Brain microvascular endothelial cell (primary cell): ENCODE measurements at regions not wholly inside any gene's neighbourhood (a gene's known extent, or its start where the extent isn't known, plus 50 kb on each side); places are given as distances from the start of the nearest gene placed in this dataset.
A peak's percentile ranks its signal among the peaks of the same experiment; 100 is the strongest.

ENCODE experiments used
- DNase-seq: peaks from one replicate; pipeline ENCODE4 v3.0.0-alpha.2; 2020
- H3K27ac ChIP-seq: fragments of 250-450 bp; sonication (Bioruptor Pico); 2 replicates; pipeline ENCODE4 v1.5.1; 2020; ENCODE audit warnings: mild to moderate bottlenecking, moderate library complexity
- H3K27me3 ChIP-seq: fragments of 250-450 bp; sonication (Bioruptor Pico); replicated peaks from 2 replicates; pipeline ENCODE4 v1.5.1; 2020; ENCODE audit warnings: mild to moderate bottlenecking
- H3K36me3 ChIP-seq: fragments of 250-450 bp; sonication (Bioruptor Pico); replicated peaks from 2 replicates; pipeline ENCODE4 v1.5.1; 2020; ENCODE audit warnings: mild to moderate bottlenecking
- H3K4me3 ChIP-seq: 2 replicates; pipeline ENCODE4 v1.5.1; 2011; ENCODE audit warnings: low read depth, mild to moderate bottlenecking, control low read depth, low read length, moderate library complexity
- in situ Hi-C: cut with HindIII; loops from 2 replicates; pipeline ENCODE4 v1.10.0; 2017; ENCODE audit warnings: low sequenced_read_pairs, low pct_ligation_motif_present
- TF ChIP-seq, protein P1 (sequence below): IDR thresholded peaks from 2 replicates; pipeline ENCODE4 v1.5.1; 2011; ENCODE audit warnings: low read depth, mild to moderate bottlenecking, moderate library complexity, low read length, control low read depth, inconsistent platforms; ENCODE audit errors: missing control alignments

- Histone ChIP-seq H3K27me3 (no peaks in the 10 kb centered on the region), H3K36me3 (no peaks in the 10 kb centered on the region), H3K27ac (no peak overlapping the region), H3K4me3 (no peak overlapping the region)
- TF ChIP-seq, protein P1, sequence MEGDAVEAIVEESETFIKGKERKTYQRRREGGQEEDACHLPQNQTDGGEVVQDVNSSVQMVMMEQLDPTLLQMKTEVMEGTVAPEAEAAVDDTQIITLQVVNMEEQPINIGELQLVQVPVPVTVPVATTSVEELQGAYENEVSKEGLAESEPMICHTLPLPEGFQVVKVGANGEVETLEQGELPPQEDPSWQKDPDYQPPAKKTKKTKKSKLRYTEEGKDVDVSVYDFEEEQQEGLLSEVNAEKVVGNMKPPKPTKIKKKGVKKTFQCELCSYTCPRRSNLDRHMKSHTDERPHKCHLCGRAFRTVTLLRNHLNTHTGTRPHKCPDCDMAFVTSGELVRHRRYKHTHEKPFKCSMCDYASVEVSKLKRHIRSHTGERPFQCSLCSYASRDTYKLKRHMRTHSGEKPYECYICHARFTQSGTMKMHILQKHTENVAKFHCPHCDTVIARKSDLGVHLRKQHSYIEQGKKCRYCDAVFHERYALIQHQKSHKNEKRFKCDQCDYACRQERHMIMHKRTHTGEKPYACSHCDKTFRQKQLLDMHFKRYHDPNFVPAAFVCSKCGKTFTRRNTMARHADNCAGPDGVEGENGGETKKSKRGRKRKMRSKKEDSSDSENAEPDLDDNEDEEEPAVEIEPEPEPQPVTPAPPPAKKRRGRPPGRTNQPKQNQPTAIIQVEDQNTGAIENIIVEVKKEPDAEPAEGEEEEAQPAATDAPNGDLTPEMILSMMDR, result no peak
- in situ Hi-C loops, result no loop called here
- no peak for DNase-seq
Observed at GRCh38 chr16:65509172-65509571, 387.3 kb upstream of the CDH11 start.

DNA sequence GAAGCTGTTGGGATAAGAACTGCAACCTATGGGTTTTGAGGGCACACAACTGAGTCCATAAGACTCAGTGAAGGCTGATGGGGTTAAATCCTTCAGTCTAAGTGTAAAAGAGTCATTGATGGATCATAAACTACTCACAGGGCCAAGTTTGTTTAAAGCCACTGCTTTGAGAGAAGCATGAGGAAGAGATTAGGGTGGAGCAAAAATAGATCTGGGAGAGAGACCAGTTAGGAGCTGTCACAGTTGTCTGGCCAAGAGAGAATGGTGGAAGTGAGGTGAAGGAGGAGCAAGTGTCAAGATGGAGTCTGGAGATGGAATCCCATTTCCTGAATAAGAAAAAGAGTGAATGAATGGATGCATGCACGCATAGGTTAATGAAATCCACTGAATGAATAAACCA, 379.1 kb upstream of the CDH11 start:
- no peaks in the 10 kb centered on the region for H3K27me3 ChIP-seq
- H3K36me3 ChIP-seq, result no peaks in the 10 kb centered on the region
- TF ChIP-seq, protein P1, result no peak
- no peak for DNase-seq
- in situ Hi-C loops, result no loop called here
- no peak overlapping the region for H3K27ac ChIP-seq
- H3K4me3 ChIP-seq, result no peak overlapping the region

GRCh38 chr16:65500007-65500406, 378.1 kb upstream of the CDH11 start:
- Histone ChIP-seq H3K36me3 (no peaks in the 10 kb centered on the region), H3K4me3 (no peak overlapping the region), H3K27ac (no peak overlapping the region), H3K27me3 (no peaks in the 10 kb centered on the region)
- TF ChIP-seq, protein P1, result no peak
- no peak for DNase-seq
- in situ Hi-C loops, result no loop called here

- TF ChIP-seq, protein P1, result no peak
- no peaks in the 10 kb centered on the region for H3K27me3 ChIP-seq
- DNase-seq, result no peak
- H3K27ac ChIP-seq, result no peak overlapping the region
- no peak overlapping the region for H3K4me3 ChIP-seq
- H3K36me3 ChIP-seq, result no peaks in the 10 kb centered on the region
- in situ Hi-C loops, result no loop called here
Observed at GRCh38 chr16:65499566-65499965, 377.7 kb upstream of the CDH11 start.

GRCh38 chr16:65497571-65497970, 375.7 kb upstream of the CDH11 start:
- Histone ChIP-seq H3K27me3 (no peaks in the 10 kb centered on the region), H3K27ac (no peak overlapping the region), H3K36me3 (no peaks in the 10 kb centered on the region), H3K4me3 (no peak overlapping the region)
- TF ChIP-seq, protein P1, result no peak
- in situ Hi-C loops, result no loop called here
- DNase-seq, result peak; percentile 73

- Histone ChIP-seq H3K4me3 (no peak overlapping the region), H3K36me3 (no peaks in the 10 kb centered on the region), H3K27ac (no peak overlapping the region), H3K27me3 (no peaks in the 10 kb centered on the region)
- no peak for DNase-seq
- TF ChIP-seq, protein P1, result no peak
- in situ Hi-C loops, result no loop called here
Observed at GRCh38 chr16:65495106-65495505, 373.2 kb upstream of the CDH11 start.
